HG02973 (cell line): ENCODE measurements at regions not wholly inside any gene's neighbourhood (a gene's known extent, or its start where the extent isn't known, plus 50 kb on each side); places are given as distances from the start of the nearest gene placed in this dataset.
"Not testable (repeated sequence)": the region's sequence is repeated elsewhere in the genome, so short reads cannot be mapped to it uniquely, and the experiment has no call there.

ENCODE experiments used
- ATAC-seq: cut with Tn5 transposase; IDR thresholded peaks from one replicate; pipeline ENCODE4 v1.9.1; 2021; ENCODE audit warnings: moderate library complexity; ENCODE audit not compliant: unreplicated experiment

GRCh38 chr11:25486338-25486737 lies 845.6 kb upstream of the ANO3 start:
- not testable (repeated sequence) for ATAC-seq

GRCh38 chr11:25488176-25488575 lies 843.8 kb upstream of the ANO3 start:
- ATAC-seq = not testable (repeated sequence)

- ATAC-seq = not testable (repeated sequence)
Observed at GRCh38 chr11:25501426-25501825, 830.5 kb upstream of the ANO3 start.

- no peak for ATAC-seq
Observed at GRCh38 chr11:25515576-25515975, 816.4 kb upstream of the ANO3 start.

- ATAC-seq = no peak
Observed at GRCh38 chr11:25520459-25520858, 811.5 kb upstream of the ANO3 start.

GRCh38 chr11:25527841-25528240 lies 804.1 kb upstream of the ANO3 start:
- no peak for ATAC-seq

GRCh38 chr11:25529572-25529971 lies 802.4 kb upstream of the ANO3 start:
- ATAC-seq = no peak

- ATAC-seq = no peak
Observed at GRCh38 chr11:25535467-25536272, 796.3 kb upstream of the ANO3 start.

- ATAC-seq = no peak
Observed at GRCh38 chr11:25536289-25536688, 795.6 kb upstream of the ANO3 start.

- no peak for ATAC-seq
Observed at GRCh38 chr11:25537393-25537792, 794.5 kb upstream of the ANO3 start.

GRCh38 chr11:25547292-25547691 lies 784.6 kb upstream of the ANO3 start:
- ATAC-seq = no peak

GRCh38 chr11:25562417-25562816 lies 769.5 kb upstream of the ANO3 start:
- ATAC-seq = no peak

GRCh38 chr11:25565846-25566245 lies 766.1 kb upstream of the ANO3 start:
- ATAC-seq = no peak

- ATAC-seq = no peak
Observed at GRCh38 chr11:25566298-25567200, 765.4 kb upstream of the ANO3 start.

- ATAC-seq = no peak
Observed at GRCh38 chr11:25576320-25576719, 755.6 kb upstream of the ANO3 start.

GRCh38 chr11:25579554-25579953 lies 752.4 kb upstream of the ANO3 start:
- not testable (repeated sequence) for ATAC-seq

GRCh38 chr11:25583596-25583995 lies 748.3 kb upstream of the ANO3 start:
- no peak for ATAC-seq

- no peak for ATAC-seq
Observed at GRCh38 chr11:25587496-25587895, 744.4 kb upstream of the ANO3 start.

GRCh38 chr11:25593221-25593620 lies 738.7 kb upstream of the ANO3 start:
- ATAC-seq = no peak

GRCh38 chr11:25596701-25597100 lies 735.2 kb upstream of the ANO3 start:
- no peak for ATAC-seq

GRCh38 chr11:25597696-25598095 lies 734.2 kb upstream of the ANO3 start:
- no peak for ATAC-seq

- ATAC-seq = no peak
Observed at GRCh38 chr11:25602149-25602548, 729.8 kb upstream of the ANO3 start.
